ENCODE measurements at regions not wholly inside any gene's neighbourhood (a gene's known extent, or its start where the extent isn't known, plus 50 kb on each side); places are given as distances from the start of the nearest gene placed in this dataset.

GRCh38 chr5:168227973-168228615 lies 63.4 kb upstream of the WWC1 start:
- DNase-seq, result no peak

DNA sequence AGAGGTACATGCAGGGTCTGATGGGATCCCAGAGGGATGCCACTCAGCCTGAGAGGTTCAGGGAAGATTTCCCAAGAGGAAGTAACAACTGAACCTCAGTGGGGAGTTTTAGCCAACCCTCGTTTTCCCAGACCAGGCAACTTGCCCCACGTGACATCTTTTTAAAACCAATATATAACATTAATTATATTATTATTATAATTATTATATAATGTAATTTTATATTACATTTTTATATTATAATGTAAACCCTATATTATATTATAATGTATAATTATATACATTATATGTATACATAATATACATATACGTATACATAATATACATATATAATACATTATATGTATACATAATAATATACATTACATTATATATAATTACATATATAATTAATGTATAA lies 62.8 kb upstream of the WWC1 start:
- no peak for DNase-seq

GRCh38 chr5:168234133-168234532 lies 57.3 kb upstream of the WWC1 start:
- DNase-seq, result no peak

DNA sequence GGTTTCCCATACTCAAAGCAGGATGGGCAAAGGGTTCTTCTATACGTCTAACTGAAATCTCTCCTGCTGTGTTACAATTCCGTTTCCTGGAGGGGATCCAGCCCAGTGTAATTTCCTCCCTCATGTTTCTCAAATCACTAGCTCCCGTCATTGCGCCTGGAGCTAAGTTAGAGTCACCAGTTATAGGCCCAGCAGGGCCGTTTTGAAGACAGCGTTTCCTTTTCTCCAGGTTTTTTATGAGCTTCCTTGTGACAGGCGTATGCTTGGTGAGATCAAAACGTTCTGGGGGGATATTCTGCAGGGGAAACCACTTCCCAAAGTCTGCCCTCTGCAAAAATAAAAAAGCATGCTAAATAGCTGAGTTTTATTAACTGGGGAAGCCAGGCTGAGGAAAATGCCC lies 53.0 kb upstream of the WWC1 start:
- no peak for DNase-seq

GRCh38 chr5:168239325-168239724 lies 52.1 kb upstream of the WWC1 start:
- DNase-seq, result no peak

Data from NCI-H526 (cell line).